ENCODE measurements at regions not wholly inside any gene's neighbourhood (a gene's known extent, or its start where the extent isn't known, plus 50 kb on each side); places are given as distances from the start of the nearest gene placed in this dataset.

DNA sequence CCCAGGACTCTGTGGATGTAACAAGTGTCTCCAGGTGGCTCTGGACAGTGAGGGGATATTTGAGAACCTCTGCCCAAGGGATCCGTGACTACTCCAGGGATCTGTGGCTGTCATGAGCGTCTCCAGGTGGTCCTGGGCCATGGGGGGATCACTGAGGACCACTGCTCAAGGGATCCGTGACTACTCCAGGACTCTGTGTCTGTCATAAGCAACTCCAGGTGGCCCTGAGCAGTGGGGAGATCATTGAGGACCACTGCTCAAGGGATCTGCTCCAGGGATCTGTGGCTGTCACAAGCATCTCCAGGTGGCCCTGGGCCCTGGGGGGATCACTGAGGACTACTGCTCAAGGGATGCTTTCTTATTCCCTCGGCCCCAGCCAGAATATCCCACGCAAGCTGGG, 133.2 kb upstream of the ADARB2 start:
- Histone ChIP-seq H3K4me1 (no peaks in the 10 kb centered on the region), H3K36me3 (no peaks in the 10 kb centered on the region), H3K27ac (no peak overlapping the region), H3K4me3 (no peak overlapping the region), H3K9me3 (peaks cover 0 to 8% (median 0%) of the 10 kb centered on the region in 3 donors), H3K27me3 (peaks cover 4% of the 10 kb centered on the region)
- ATAC-seq: no peak
- 100% methylated on average over 2 of the region's 5 CpGs; no CpG with 5 or more reads in 1 of the 2 donors for WGBS, 2 donors (ENCODE audit: low coverage in 1 of 2)
- TF ChIP-seq POLR2AphosphoS5 (IDR thresholded peaks at IDR 0.05) (no peak), EP300 (IDR thresholded peaks at IDR 0.05) (no peak), POLR2A (IDR thresholded peaks at IDR 0.05) (no peak)
- TF ChIP-seq, protein P1, sequence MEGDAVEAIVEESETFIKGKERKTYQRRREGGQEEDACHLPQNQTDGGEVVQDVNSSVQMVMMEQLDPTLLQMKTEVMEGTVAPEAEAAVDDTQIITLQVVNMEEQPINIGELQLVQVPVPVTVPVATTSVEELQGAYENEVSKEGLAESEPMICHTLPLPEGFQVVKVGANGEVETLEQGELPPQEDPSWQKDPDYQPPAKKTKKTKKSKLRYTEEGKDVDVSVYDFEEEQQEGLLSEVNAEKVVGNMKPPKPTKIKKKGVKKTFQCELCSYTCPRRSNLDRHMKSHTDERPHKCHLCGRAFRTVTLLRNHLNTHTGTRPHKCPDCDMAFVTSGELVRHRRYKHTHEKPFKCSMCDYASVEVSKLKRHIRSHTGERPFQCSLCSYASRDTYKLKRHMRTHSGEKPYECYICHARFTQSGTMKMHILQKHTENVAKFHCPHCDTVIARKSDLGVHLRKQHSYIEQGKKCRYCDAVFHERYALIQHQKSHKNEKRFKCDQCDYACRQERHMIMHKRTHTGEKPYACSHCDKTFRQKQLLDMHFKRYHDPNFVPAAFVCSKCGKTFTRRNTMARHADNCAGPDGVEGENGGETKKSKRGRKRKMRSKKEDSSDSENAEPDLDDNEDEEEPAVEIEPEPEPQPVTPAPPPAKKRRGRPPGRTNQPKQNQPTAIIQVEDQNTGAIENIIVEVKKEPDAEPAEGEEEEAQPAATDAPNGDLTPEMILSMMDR (IDR thresholded peaks at IDR 0.05): no peak

DNA sequence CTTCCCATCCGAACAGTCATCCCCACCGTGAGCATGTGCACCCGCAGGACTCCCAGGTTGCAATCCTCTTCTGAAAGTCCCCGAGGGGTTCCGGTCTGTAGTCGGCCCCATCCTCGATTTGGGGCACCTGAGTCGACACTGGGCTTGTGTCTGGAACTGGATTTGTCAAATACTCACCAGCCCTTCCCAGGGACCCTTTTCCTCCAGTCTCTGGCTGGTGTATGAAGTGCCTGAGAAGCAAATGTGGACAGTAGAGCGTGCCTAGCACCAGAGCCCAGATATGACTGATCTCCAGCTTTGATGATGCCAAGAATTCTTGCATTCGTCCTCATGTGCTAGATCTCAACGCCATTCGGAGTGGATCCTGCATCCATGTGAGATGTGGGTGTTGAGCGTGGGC, 132.5 kb upstream of the ADARB2 start:
- H3K27me3 ChIP-seq: peaks cover 4% of the 10 kb centered on the region
- TF ChIP-seq, protein P1 (IDR thresholded peaks at IDR 0.05): no peak
- no peak for TF ChIP-seq EP300 (IDR thresholded peaks at IDR 0.05)
- no peak for TF ChIP-seq POLR2A (IDR thresholded peaks at IDR 0.05)
- TF ChIP-seq POLR2AphosphoS5 (IDR thresholded peaks at IDR 0.05): no peak
- H3K4me3 ChIP-seq: no peak overlapping the region
- H3K27ac ChIP-seq: no peak overlapping the region
- no peaks in the 10 kb centered on the region for H3K36me3 ChIP-seq
- H3K4me1 ChIP-seq: no peaks in the 10 kb centered on the region
- peaks cover 0 to 7% (median 0%) of the 10 kb centered on the region in 3 donors for H3K9me3 ChIP-seq
- no peak for ATAC-seq
- 86% methylated on average over 12 of the region's 13 CpGs; no CpG with 5 or more reads in 1 of the 2 donors for WGBS, 2 donors (ENCODE audit: low coverage in 1 of 2)

DNA sequence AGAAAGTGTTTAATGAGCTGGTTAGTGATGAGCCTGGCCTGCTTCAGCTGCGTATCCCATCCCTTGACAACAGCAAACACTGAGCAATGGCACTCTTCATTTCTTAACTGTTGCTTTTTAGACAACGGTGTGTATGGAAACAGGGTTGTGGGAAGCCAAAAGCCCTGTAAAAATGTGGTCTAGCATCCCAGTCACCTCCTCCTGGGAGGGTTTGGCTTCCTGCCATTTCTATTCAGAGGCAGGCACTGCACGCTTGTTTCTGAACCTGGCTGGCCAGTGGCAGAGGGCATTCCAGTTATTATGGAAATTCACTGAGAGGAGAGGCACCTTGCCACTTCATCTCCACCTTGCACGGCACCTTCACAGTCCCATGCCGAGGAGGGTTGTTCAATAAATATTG, 123.0 kb upstream of the ADARB2 start:
- peaks cover 16% of the 10 kb centered on the region for H3K27me3 ChIP-seq
- H3K4me3 ChIP-seq: no peak overlapping the region
- H3K9me3 ChIP-seq: peaks cover 0 to 20% (median 0%) of the 10 kb centered on the region in 3 donors
- H3K36me3 ChIP-seq: no peaks in the 10 kb centered on the region
- no peak for TF ChIP-seq POLR2A (IDR thresholded peaks at IDR 0.05)
- ATAC-seq: no peak
- WGBS, 2 donors (ENCODE audit: low coverage in 1 of 2): 67% methylated on average over 1 to 4 of the region's 5 CpGs
- no peaks in the 10 kb centered on the region for H3K4me1 ChIP-seq
- H3K27ac ChIP-seq: no peak overlapping the region

DNA sequence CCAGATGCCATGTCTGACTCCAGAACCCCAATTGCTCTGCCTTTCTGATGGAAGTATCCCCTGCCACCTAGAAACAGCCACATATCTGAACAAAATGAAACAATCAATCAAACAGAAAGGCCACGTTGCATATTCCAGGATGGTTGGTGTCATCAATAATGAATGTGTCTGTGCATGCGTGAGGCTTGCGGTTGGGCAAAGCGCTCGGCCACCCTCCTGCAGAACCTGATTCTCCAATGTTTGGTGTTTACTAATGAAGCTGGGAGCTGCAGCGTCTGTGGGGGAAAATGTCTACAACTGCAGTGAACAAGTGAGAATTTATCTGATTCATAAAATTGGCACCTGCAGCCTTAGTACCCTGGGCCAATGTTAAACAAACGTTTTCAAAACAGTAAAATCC, 121.2 kb upstream of the ADARB2 start:
- TF ChIP-seq POLR2AphosphoS5 (IDR thresholded peaks at IDR 0.05): no peak
- TF ChIP-seq, protein P1 (IDR thresholded peaks at IDR 0.05): no peak
- TF ChIP-seq POLR2A (IDR thresholded peaks at IDR 0.05): no peak
- TF ChIP-seq EP300 (IDR thresholded peaks at IDR 0.05): no peak
- Histone ChIP-seq H3K4me3 (no peak overlapping the region), H3K4me1 (no peaks in the 10 kb centered on the region), H3K9me3 (peaks cover 0 to 4% (median 0%) of the 10 kb centered on the region in 3 donors), H3K27ac (no peak overlapping the region), H3K27me3 (peaks cover 16% of the 10 kb centered on the region), H3K36me3 (no peaks in the 10 kb centered on the region)
- WGBS, 2 donors (ENCODE audit: low coverage in 1 of 2): 43 to 52% methylated on average over 5 to 6 of the region's 7 CpGs
- ATAC-seq: no peak

DNA sequence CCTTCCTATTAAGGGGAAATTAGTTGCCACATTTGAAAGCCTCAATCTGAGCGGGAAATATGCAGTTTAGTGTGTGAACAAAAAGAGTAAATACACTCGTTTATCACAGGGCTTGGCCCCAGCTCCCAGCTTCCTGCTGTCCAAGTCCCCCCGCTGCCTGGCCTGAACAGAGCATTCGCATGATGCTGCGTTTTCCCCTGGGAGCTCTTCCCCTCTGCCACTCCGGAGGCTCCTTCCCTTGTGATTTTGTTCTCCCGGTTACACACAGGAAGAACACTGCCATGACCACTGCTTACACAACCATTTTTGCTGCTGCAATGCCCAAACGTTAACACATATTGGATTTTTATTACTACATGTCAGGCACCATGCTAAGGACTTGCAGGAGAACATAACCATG, 120.7 kb upstream of the ADARB2 start:
- TF ChIP-seq POLR2AphosphoS5 (IDR thresholded peaks at IDR 0.05) (no peak), EP300 (IDR thresholded peaks at IDR 0.05) (no peak), POLR2A (IDR thresholded peaks at IDR 0.05) (no peak)
- TF ChIP-seq, protein P1 (IDR thresholded peaks at IDR 0.05): no peak
- Histone ChIP-seq H3K4me3 (no peak overlapping the region), H3K36me3 (no peaks in the 10 kb centered on the region), H3K9me3 (no peaks in the 10 kb centered on the region), H3K4me1 (no peaks in the 10 kb centered on the region), H3K27me3 (peaks cover 15% of the 10 kb centered on the region), H3K27ac (no peak overlapping the region)
- WGBS, 2 donors (ENCODE audit: low coverage in 1 of 2): 39 to 61% methylated on average over 7 to 8 of the region's 8 CpGs
- no peak for ATAC-seq
